ENCODE measurements at regions not wholly inside any gene's neighbourhood (a gene's known extent, or its start where the extent isn't known, plus 50 kb on each side); places are given as distances from the start of the nearest gene placed in this dataset.

- TF ChIP-seq EGR1 (IDR thresholded peaks at IDR 0.05) (no peak), FOXM1 (IDR thresholded peaks at IDR 0.05; ENCODE audit: borderline replicate concordance, low read depth) (no peak), CEBPB (IDR thresholded peaks at IDR 0.05) (no peak)
- TF ChIP-seq, protein P1, sequence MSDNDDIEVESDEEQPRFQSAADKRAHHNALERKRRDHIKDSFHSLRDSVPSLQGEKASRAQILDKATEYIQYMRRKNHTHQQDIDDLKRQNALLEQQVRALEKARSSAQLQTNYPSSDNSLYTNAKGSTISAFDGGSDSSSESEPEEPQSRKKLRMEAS (IDR thresholded peaks at IDR 0.05), result no peak
Measured at GRCh38 chr16:65426484-65426883, 304.6 kb upstream of the CDH11 start.

DNA sequence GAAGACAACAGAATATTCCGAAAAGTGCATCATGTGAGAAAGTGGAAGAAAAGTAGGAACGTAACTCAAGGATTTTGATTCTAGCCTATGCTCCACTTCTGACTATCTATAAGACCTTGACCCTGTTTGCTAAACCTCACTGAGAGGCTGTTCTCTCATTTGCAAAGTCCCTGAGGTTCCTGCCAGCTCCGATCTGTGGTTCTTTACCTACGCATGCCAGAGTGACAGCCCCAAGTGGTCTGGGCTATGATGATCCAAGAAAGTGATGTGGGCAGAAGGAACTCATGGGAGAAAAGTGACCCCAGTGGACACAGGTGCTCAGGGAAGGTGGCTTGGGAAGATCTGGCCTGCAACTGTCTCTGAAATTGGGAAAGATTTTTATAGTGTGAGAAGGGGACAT lies 301.1 kb upstream of the CDH11 start:
- TF ChIP-seq ZBTB7A (IDR thresholded peaks at IDR 0.05; ENCODE audit: low read depth) (no peak), TCF12 (IDR thresholded peaks at IDR 0.05; ENCODE audit: low read depth) (no peak), CEBPB (IDR thresholded peaks at IDR 0.05) (no peak), EGR1 (IDR thresholded peaks at IDR 0.05) (no peak), TAF1 (IDR thresholded peaks at IDR 0.05; ENCODE audit: low read depth) (no peak), TEAD4 (IDR thresholded peaks at IDR 0.05) (no peak), RAD21 (IDR thresholded peaks at IDR 0.05; ENCODE audit: low read depth) (no peak)
- TF ChIP-seq, protein P2, sequence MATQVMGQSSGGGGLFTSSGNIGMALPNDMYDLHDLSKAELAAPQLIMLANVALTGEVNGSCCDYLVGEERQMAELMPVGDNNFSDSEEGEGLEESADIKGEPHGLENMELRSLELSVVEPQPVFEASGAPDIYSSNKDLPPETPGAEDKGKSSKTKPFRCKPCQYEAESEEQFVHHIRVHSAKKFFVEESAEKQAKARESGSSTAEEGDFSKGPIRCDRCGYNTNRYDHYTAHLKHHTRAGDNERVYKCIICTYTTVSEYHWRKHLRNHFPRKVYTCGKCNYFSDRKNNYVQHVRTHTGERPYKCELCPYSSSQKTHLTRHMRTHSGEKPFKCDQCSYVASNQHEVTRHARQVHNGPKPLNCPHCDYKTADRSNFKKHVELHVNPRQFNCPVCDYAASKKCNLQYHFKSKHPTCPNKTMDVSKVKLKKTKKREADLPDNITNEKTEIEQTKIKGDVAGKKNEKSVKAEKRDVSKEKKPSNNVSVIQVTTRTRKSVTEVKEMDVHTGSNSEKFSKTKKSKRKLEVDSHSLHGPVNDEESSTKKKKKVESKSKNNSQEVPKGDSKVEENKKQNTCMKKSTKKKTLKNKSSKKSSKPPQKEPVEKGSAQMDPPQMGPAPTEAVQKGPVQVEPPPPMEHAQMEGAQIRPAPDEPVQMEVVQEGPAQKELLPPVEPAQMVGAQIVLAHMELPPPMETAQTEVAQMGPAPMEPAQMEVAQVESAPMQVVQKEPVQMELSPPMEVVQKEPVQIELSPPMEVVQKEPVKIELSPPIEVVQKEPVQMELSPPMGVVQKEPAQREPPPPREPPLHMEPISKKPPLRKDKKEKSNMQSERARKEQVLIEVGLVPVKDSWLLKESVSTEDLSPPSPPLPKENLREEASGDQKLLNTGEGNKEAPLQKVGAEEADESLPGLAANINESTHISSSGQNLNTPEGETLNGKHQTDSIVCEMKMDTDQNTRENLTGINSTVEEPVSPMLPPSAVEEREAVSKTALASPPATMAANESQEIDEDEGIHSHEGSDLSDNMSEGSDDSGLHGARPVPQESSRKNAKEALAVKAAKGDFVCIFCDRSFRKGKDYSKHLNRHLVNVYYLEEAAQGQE (IDR thresholded peaks at IDR 0.05; ENCODE audit: low read depth), result no peak
- TF ChIP-seq, protein P1 (IDR thresholded peaks at IDR 0.05), result no peak

DNA sequence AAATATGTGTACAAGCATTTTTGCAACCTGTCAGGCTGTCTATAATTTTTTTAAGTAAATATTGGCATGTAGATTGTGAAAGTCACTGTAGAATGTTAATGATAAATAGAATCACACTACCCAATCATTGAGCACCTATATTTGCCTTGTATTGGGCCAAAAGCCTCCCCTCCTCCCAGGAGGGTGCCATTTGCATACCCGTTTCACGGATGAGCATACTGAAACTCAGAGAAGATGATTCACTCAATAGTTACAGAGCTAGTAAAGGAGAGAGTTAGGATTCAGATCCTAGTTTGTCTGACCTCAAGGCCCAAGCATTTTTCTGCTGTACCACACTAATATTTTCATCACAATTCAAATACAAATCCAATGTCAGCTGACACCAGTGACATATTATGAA lies 299.7 kb upstream of the CDH11 start:
- TF ChIP-seq USF1 (IDR thresholded peaks at IDR 0.05) (no peak), NFIC (IDR thresholded peaks at IDR 0.05) (no peak), EGR1 (IDR thresholded peaks at IDR 0.05) (no peak), TCF12 (IDR thresholded peaks at IDR 0.05; ENCODE audit: low read depth) (no peak), CREB1 (IDR thresholded peaks at IDR 0.05; ENCODE audit: low read depth) (no peak), TAF1 (IDR thresholded peaks at IDR 0.05; ENCODE audit: low read depth) (no peak), FOXM1 (IDR thresholded peaks at IDR 0.05; ENCODE audit: borderline replicate concordance, low read depth) (no peak), YY1 (IDR thresholded peaks at IDR 0.05; ENCODE audit: low read depth) (no peak), CEBPB (IDR thresholded peaks at IDR 0.05) (no peak), EP300 (IDR thresholded peaks at IDR 0.05; ENCODE audit: borderline replicate concordance) (no peak), RAD21 (IDR thresholded peaks at IDR 0.05; ENCODE audit: low read depth) (no peak), ZBTB7A (IDR thresholded peaks at IDR 0.05; ENCODE audit: low read depth) (no peak), TEAD4 (IDR thresholded peaks at IDR 0.05) (no peak)
- TF ChIP-seq, protein P1 (IDR thresholded peaks at IDR 0.05), result no peak
- TF ChIP-seq, protein P2 (IDR thresholded peaks at IDR 0.05; ENCODE audit: low read depth), result no peak

- TF ChIP-seq RAD21 (IDR thresholded peaks at IDR 0.05; ENCODE audit: low read depth) (no peak), TEAD4 (IDR thresholded peaks at IDR 0.05) (no peak), TAF1 (IDR thresholded peaks at IDR 0.05; ENCODE audit: low read depth) (no peak), NFIC (IDR thresholded peaks at IDR 0.05) (no peak), EP300 (IDR thresholded peaks at IDR 0.05; ENCODE audit: borderline replicate concordance) (no peak)
- TF ChIP-seq, protein P1 (IDR thresholded peaks at IDR 0.05), result no peak
- TF ChIP-seq, protein P2 (IDR thresholded peaks at IDR 0.05; ENCODE audit: low read depth), result no peak
Measured at GRCh38 chr16:65418435-65418834, 296.6 kb upstream of the CDH11 start.

DNA sequence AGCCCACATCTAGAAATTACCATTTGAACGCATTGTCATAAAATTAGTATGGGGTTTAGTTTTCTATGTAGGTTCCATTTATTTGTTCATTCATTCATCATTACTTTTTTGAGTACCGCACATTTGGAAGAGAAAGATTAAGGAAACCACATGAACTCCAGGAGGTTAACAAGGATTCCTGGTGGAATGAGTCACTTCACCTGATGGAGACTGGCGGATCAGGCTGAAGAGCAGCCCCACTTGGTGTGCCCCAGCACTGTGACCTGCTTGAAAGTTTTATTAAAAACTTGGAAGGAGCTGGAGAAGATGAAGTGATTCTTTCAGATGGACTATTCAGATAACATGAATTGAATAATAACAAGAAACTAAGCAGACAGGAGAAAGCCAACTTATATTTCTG lies 293.6 kb upstream of the CDH11 start:
- no peak for TF ChIP-seq YY1 (IDR thresholded peaks at IDR 0.05; ENCODE audit: low read depth)
- no peak for TF ChIP-seq CREB1 (IDR thresholded peaks at IDR 0.05; ENCODE audit: low read depth)
- TF ChIP-seq RAD21 (IDR thresholded peaks at IDR 0.05; ENCODE audit: low read depth), result no peak
- no peak for TF ChIP-seq EP300 (IDR thresholded peaks at IDR 0.05; ENCODE audit: borderline replicate concordance)
- TF ChIP-seq TEAD4 (IDR thresholded peaks at IDR 0.05), result no peak
- TF ChIP-seq FOXM1 (IDR thresholded peaks at IDR 0.05; ENCODE audit: borderline replicate concordance, low read depth), result no peak
- TF ChIP-seq NFIC (IDR thresholded peaks at IDR 0.05), result no peak

Data from Ishikawa (cell line).